OCI-LY7 (cell line): ENCODE measurements at regions not wholly inside any gene's neighbourhood (a gene's known extent, or its start where the extent isn't known, plus 50 kb on each side); places are given as distances from the start of the nearest gene placed in this dataset.

ENCODE experiments used
- BruUV-seq: library from RNA; stranded (reverse); fragments of 400-500 nt; replicated peaks from 2 replicates; lab custom pipeline; 2021; lab: Mats Ljungman, UMichigan
- CTCF ChIA-PET: fragments of 300-600 bp; sonication (Branson Sonifier 250); formaldehyde crosslinking; loops from one replicate; lab custom pipeline; 2022; ENCODE audit warnings: antibody characterized with exemption; ENCODE audit not compliant: unreplicated experiment; lab: Charles Lee
- POLR2A ChIA-PET: fragments of 300-600 bp; sonication (Branson Sonifier 250); formaldehyde crosslinking; loops from one replicate; lab custom pipeline; 2022; ENCODE audit warnings: antibody characterized with exemption; lab: Charles Lee
- DNase-seq: peaks from one replicate; pipeline ENCODE4 v3.0.0-alpha.2; 2015; ENCODE audit warnings: low spot score
- H2AFZ ChIP-seq: fragments of 200-600 bp; sonication (generic), shearing (Covaris generic); 2 replicates; pipeline ENCODE4 v1.6.1; 2014; ENCODE audit warnings: mild to moderate bottlenecking, antibody characterized with exemption, low read length, moderate library complexity
- H3K27ac ChIP-seq: fragments of 200-600 bp; sonication (generic); 2 replicates; pipeline ENCODE4 v1.5.1; 2014; ENCODE audit warnings: mixed run types, low read depth, mild to moderate bottlenecking, moderate library complexity, low read length, inconsistent platforms; ENCODE audit not compliant: poor library complexity, severe bottlenecking
- H3K36me3 ChIP-seq: fragments of 200-600 bp; sonication (generic); 2 replicates; pipeline ENCODE4 v1.6.1; 2014; ENCODE audit warnings: mild to moderate bottlenecking, antibody characterized with exemption, low read length, moderate library complexity, mixed read lengths; ENCODE audit not compliant: insufficient read depth
- H3K4me1 ChIP-seq: fragments of 200-600 bp; sonication (generic); 2 replicates; pipeline ENCODE4 v1.5.1; 2014; ENCODE audit warnings: mild to moderate bottlenecking, low read length; ENCODE audit not compliant: insufficient read depth, poor library complexity, severe bottlenecking
- H3K4me2 ChIP-seq: fragments of 200-600 bp; sonication (generic); 2 replicates; pipeline ENCODE4 v1.6.1; 2014; ENCODE audit warnings: mild to moderate bottlenecking, low read length
- H3K4me3 ChIP-seq: fragments of 200-600 bp; sonication (generic); 2 replicates; pipeline ENCODE4 v1.5.1; 2014; ENCODE audit warnings: mild to moderate bottlenecking, low read depth, low read length; ENCODE audit not compliant: poor library complexity, severe bottlenecking
- H3K79me2 ChIP-seq: fragments of 200-600 bp; sonication (generic); 2 replicates; pipeline ENCODE4 v1.6.1; 2016; ENCODE audit warnings: low read depth, mild to moderate bottlenecking, low read length, moderate library complexity, mixed read lengths; ENCODE audit not compliant: insufficient read depth
- H3K9me2 ChIP-seq: fragments of 200-600 bp; sonication (generic); 2 replicates; pipeline ENCODE4 v1.6.1; 2016; ENCODE audit warnings: mild to moderate bottlenecking, low read length, mixed read lengths; ENCODE audit not compliant: insufficient read depth
- H3K9me3 ChIP-seq: fragments of 200-600 bp; sonication (generic); 2 replicates; pipeline ENCODE4 v1.6.1; 2014; ENCODE audit warnings: mild to moderate bottlenecking, mixed run types, low read length, mixed read lengths
- H4K20me1 ChIP-seq: fragments of 200-600 bp; sonication (generic); 2 replicates; pipeline ENCODE4 v1.6.1; 2014; ENCODE audit warnings: mild to moderate bottlenecking, antibody characterized with exemption, low read length, moderate library complexity, mixed read lengths; ENCODE audit not compliant: insufficient read depth
- CTCF ChIP-seq: fragments of 200-600 bp; sonication (generic); conservative IDR thresholded peaks from 2 replicates; pipeline ENCODE4 v1.5.1; 2014; ENCODE audit warnings: mild to moderate bottlenecking, antibody characterized with exemption, low read length, moderate library complexity, mixed read lengths
- EZH2phosphoT487 ChIP-seq: fragments of 200-600 bp; sonication (generic); IDR thresholded peaks from 2 replicates; pipeline ENCODE4 v1.6.1; 2018; ENCODE audit warnings: low read depth, borderline replicate concordance, mild to moderate bottlenecking, mixed run types, antibody characterized with exemption, low read length, moderate library complexity, mixed read lengths
- intact Hi-C: fragments of 100-400 bp; cut with micrococcal nuclease; formaldehyde crosslinking; loops from one replicate; pipeline ENCODE4 v1.10.0; 2022; ENCODE audit not compliant: unreplicated experiment

- no peak overlapping the region for H2AFZ ChIP-seq
- ChIA-PET POLR2A (no interaction called here), CTCF (no interaction called here)
- H3K9me2 ChIP-seq = no peaks in the 10 kb centered on the region
- no peak overlapping the region for H3K4me3 ChIP-seq
- no peak for DNase-seq
- H3K4me2 ChIP-seq = no peak overlapping the region
- BruUV-seq = no TSS peak
- TF ChIP-seq EZH2phosphoT487 = no peak
- TF ChIP-seq CTCF = no peak
- H3K36me3 ChIP-seq = no peaks in the 10 kb centered on the region
- H3K27ac ChIP-seq = no peak overlapping the region
- intact Hi-C loops = no loop called here
- H3K79me2 ChIP-seq = no peaks in the 10 kb centered on the region
- no peaks in the 10 kb centered on the region for H3K9me3 ChIP-seq
- H4K20me1 ChIP-seq = no peaks in the 10 kb centered on the region
- no peaks in the 10 kb centered on the region for H3K4me1 ChIP-seq
These were observed 67.3 kb downstream of the RBFOX3 start for GRCh38 chr17:79543531-79543930.

- Histone ChIP-seq H3K9me3 (no peaks in the 10 kb centered on the region), H3K36me3 (no peaks in the 10 kb centered on the region), H2AFZ (no peak overlapping the region), H3K4me1 (no peaks in the 10 kb centered on the region), H3K79me2 (no peaks in the 10 kb centered on the region), H4K20me1 (no peaks in the 10 kb centered on the region), H3K4me3 (no peak overlapping the region), H3K27ac (no peak overlapping the region), H3K9me2 (no peaks in the 10 kb centered on the region), H3K4me2 (no peak overlapping the region)
- ChIA-PET CTCF (no interaction called here), POLR2A (no interaction called here)
- DNase-seq = no peak
- BruUV-seq = no TSS peak
- no peak for TF ChIP-seq CTCF
- no peak for TF ChIP-seq EZH2phosphoT487
- intact Hi-C loops = no loop called here
These were observed 68.1 kb downstream of the RBFOX3 start for GRCh38 chr17:79542718-79543117.

GRCh38 chr17:79541056-79541850, 69.6 kb downstream of the RBFOX3 start:
- ChIA-PET POLR2A (no interaction called here), CTCF (interaction anchor here (0.5 kb wide), 1 partner anchor 1138 kb away, joined by 3 read pairs; no protein-coding TSS in a partner anchor)
- TF ChIP-seq EZH2phosphoT487 (no peak), CTCF (no peak)
- Histone ChIP-seq H3K4me1 (no peaks in the 10 kb centered on the region), H3K9me3 (no peaks in the 10 kb centered on the region), H3K4me2 (no peak overlapping the region), H3K27ac (no peak overlapping the region), H3K79me2 (no peaks in the 10 kb centered on the region), H3K9me2 (no peaks in the 10 kb centered on the region), H2AFZ (no peak overlapping the region), H3K36me3 (no peaks in the 10 kb centered on the region), H3K4me3 (no peak overlapping the region), H4K20me1 (no peaks in the 10 kb centered on the region)
- intact Hi-C loops = no loop called here
- DNase-seq = no peak
- BruUV-seq = no TSS peak
